DOHH2 (cell line): ENCODE measurements at regions not wholly inside any gene's neighbourhood (a gene's known extent, or its start where the extent isn't known, plus 50 kb on each side); places are given as distances from the start of the nearest gene placed in this dataset.

ENCODE experiments used
- H3F3A ChIP-seq: fragments of 200-600 bp; sonication (generic), shearing (Covaris generic); 2 replicates; pipeline ENCODE4 v1.6.0; 2016; ENCODE audit warnings: antibody characterized with exemption, mild to moderate bottlenecking; ENCODE audit not compliant: control insufficient read depth, insufficient read depth
- H3K27ac ChIP-seq: fragments of 200-600 bp; sonication (generic); 2 replicates; pipeline ENCODE4 v1.5.1; 2014; ENCODE audit warnings: low read depth, mild to moderate bottlenecking, low read length, moderate library complexity
- H3K27me3 ChIP-seq: fragments of 200-600 bp; sonication (generic); 2 replicates; pipeline ENCODE4 v1.6.1; 2014; ENCODE audit warnings: mild to moderate bottlenecking, low read length, mixed read lengths; ENCODE audit not compliant: control insufficient read depth
- H3K36me3 ChIP-seq: fragments of 200-600 bp; sonication (generic); 2 replicates; pipeline ENCODE4 v1.6.1; 2014; ENCODE audit warnings: mild to moderate bottlenecking, low read length, moderate library complexity, mixed read lengths; ENCODE audit not compliant: control insufficient read depth
- H3K4me1 ChIP-seq: fragments of 200-600 bp; sonication (generic); 2 replicates; pipeline ENCODE4 v1.6.1; 2014; ENCODE audit warnings: mild to moderate bottlenecking, low read length, mixed read lengths; ENCODE audit not compliant: control insufficient read depth
- H3K4me2 ChIP-seq: fragments of 200-600 bp; sonication (generic); 2 replicates; pipeline ENCODE4 v1.6.0; 2014; ENCODE audit warnings: mild to moderate bottlenecking, low read length, moderate library complexity
- H3K4me3 ChIP-seq: fragments of 200-600 bp; sonication (generic); 2 replicates; pipeline ENCODE4 v1.5.1; 2014; ENCODE audit warnings: mild to moderate bottlenecking, low read length, mixed read lengths
- H3K79me2 ChIP-seq: fragments of 200-600 bp; sonication (generic); 2 replicates; pipeline ENCODE4 v1.6.1; 2014; ENCODE audit warnings: mild to moderate bottlenecking, low read length, mixed read lengths; ENCODE audit not compliant: control insufficient read depth
- H3K9me2 ChIP-seq: fragments of 200-600 bp; sonication (generic); replicated peaks from 2 replicates; pipeline ENCODE4 v1.6.1; 2014; ENCODE audit warnings: mild to moderate bottlenecking, low read length, mixed read lengths; ENCODE audit not compliant: control insufficient read depth
- H3K9me3 ChIP-seq: fragments of 200-600 bp; sonication (generic); 2 replicates; pipeline ENCODE4 v1.6.1; 2014; ENCODE audit warnings: antibody characterized with exemption, low read length, mixed read lengths; ENCODE audit not compliant: control insufficient read depth, insufficient read depth
- H4K20me1 ChIP-seq: fragments of 200-600 bp; sonication (generic); 2 replicates; pipeline ENCODE4 v1.6.0; 2014; ENCODE audit warnings: low read depth, mild to moderate bottlenecking, antibody characterized with exemption, low read length, moderate library complexity; ENCODE audit not compliant: control insufficient read depth, insufficient read depth
- EZH2phosphoT487 ChIP-seq: fragments of 200-600 bp; sonication (generic); IDR thresholded peaks from 2 replicates; pipeline ENCODE4 v1.6.1; 2017; ENCODE audit warnings: borderline replicate concordance, mild to moderate bottlenecking, antibody characterized with exemption, low read length, moderate library complexity, mixed read lengths
- TF ChIP-seq, protein P1 (sequence below): fragments of 200-600 bp; sonication (generic); IDR thresholded peaks from one replicate; pipeline ENCODE4 v1.5.1; 2014; ENCODE audit warnings: antibody characterized with exemption, mild to moderate bottlenecking, low read depth, low read length; ENCODE audit not compliant: poor library complexity, severe bottlenecking

DNA sequence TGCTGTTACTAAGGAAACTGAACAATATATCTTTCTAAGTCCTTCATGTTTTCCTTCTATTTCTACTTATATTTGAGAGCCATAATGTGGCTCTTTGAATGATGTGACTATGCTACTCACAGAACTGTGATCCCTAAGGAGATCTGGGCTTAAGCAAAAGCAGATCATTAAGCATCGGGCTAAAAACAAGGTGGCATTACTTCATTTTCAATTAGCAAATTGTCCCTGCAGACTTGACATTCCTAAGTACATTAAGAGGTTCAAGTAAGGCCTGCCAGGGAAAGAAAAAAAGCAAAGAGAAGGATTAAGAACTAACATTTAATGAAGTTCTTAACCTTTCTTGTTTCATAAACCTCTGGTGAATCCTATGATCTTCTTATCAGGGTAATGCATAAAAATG, 447.6 kb downstream of the PDGFC start:
- no peak overlapping the region for H3K4me2 ChIP-seq
- no peaks in the 10 kb centered on the region for H4K20me1 ChIP-seq
- no peaks in the 10 kb centered on the region for H3F3A ChIP-seq
- H3K79me2 ChIP-seq: no peaks in the 10 kb centered on the region
- H3K27me3 ChIP-seq: no peaks in the 10 kb centered on the region
- TF ChIP-seq EZH2phosphoT487: no peak
- no peaks in the 10 kb centered on the region for H3K9me2 ChIP-seq
- no peaks in the 10 kb centered on the region for H3K4me1 ChIP-seq
- no peaks in the 10 kb centered on the region for H3K9me3 ChIP-seq
- H3K36me3 ChIP-seq: no peaks in the 10 kb centered on the region
- H3K4me3 ChIP-seq: no peak overlapping the region
- H3K27ac ChIP-seq: no peak overlapping the region

DNA sequence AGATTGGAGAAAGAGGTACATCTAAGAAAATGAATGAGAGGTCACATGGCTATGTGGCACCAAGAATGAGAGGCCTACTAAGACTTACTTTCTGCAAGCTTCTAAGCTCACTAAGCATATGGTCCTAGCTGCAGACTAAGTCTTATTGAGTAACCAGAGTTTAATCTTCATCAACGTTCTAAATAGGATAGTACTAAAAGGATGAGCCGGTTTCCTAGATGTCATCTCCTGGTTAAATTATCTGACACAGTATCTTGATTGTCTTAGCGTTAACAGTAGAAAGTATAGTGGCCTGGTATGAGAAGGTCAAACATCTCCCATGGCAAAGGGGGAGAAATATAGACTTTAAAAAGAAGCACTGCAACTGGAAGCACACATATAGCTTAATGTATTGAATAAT, 448.1 kb downstream of the PDGFC start:
- Histone ChIP-seq H3K79me2 (no peaks in the 10 kb centered on the region), H3K9me2 (no peaks in the 10 kb centered on the region; the same call in 1 of the 2 replicates), H4K20me1 (no peaks in the 10 kb centered on the region), H3K4me1 (no peaks in the 10 kb centered on the region), H3K27ac (no peak overlapping the region), H3K27me3 (no peaks in the 10 kb centered on the region), H3K9me3 (no peaks in the 10 kb centered on the region), H3K4me2 (no peak overlapping the region), H3F3A (no peaks in the 10 kb centered on the region), H3K4me3 (no peak overlapping the region), H3K36me3 (no peaks in the 10 kb centered on the region)
- TF ChIP-seq, protein P1, sequence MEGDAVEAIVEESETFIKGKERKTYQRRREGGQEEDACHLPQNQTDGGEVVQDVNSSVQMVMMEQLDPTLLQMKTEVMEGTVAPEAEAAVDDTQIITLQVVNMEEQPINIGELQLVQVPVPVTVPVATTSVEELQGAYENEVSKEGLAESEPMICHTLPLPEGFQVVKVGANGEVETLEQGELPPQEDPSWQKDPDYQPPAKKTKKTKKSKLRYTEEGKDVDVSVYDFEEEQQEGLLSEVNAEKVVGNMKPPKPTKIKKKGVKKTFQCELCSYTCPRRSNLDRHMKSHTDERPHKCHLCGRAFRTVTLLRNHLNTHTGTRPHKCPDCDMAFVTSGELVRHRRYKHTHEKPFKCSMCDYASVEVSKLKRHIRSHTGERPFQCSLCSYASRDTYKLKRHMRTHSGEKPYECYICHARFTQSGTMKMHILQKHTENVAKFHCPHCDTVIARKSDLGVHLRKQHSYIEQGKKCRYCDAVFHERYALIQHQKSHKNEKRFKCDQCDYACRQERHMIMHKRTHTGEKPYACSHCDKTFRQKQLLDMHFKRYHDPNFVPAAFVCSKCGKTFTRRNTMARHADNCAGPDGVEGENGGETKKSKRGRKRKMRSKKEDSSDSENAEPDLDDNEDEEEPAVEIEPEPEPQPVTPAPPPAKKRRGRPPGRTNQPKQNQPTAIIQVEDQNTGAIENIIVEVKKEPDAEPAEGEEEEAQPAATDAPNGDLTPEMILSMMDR: no peak
- no peak for TF ChIP-seq EZH2phosphoT487

GRCh38 chr4:156521631-156522030, 450.0 kb downstream of the PDGFC start:
- no peaks in the 10 kb centered on the region for H3F3A ChIP-seq
- TF ChIP-seq, protein P1: no peak
- TF ChIP-seq EZH2phosphoT487: no peak
- H4K20me1 ChIP-seq: no peaks in the 10 kb centered on the region
- no peak overlapping the region for H3K4me3 ChIP-seq
- no peaks in the 10 kb centered on the region for H3K27me3 ChIP-seq
- H3K9me3 ChIP-seq: no peaks in the 10 kb centered on the region
- no peaks in the 10 kb centered on the region for H3K36me3 ChIP-seq
- H3K27ac ChIP-seq: no peak overlapping the region
- no peaks in the 10 kb centered on the region for H3K4me1 ChIP-seq
- no peak overlapping the region for H3K4me2 ChIP-seq
- no peaks in the 10 kb centered on the region; the same call in 1 of the 2 replicates for H3K9me2 ChIP-seq
- H3K79me2 ChIP-seq: no peaks in the 10 kb centered on the region

GRCh38 chr4:156517956-156518355, 453.6 kb downstream of the PDGFC start:
- no peak overlapping the region for H3K4me3 ChIP-seq
- no peak overlapping the region for H3K27ac ChIP-seq
- H3K9me3 ChIP-seq: no peaks in the 10 kb centered on the region
- no peaks in the 10 kb centered on the region; the same call in 1 of the 2 replicates for H3K9me2 ChIP-seq
- no peaks in the 10 kb centered on the region for H3K4me1 ChIP-seq
- H3K36me3 ChIP-seq: no peaks in the 10 kb centered on the region
- no peaks in the 10 kb centered on the region for H3K79me2 ChIP-seq
- H3K4me2 ChIP-seq: no peak overlapping the region
- TF ChIP-seq EZH2phosphoT487: no peak
- TF ChIP-seq, protein P1: no peak
- H3F3A ChIP-seq: no peaks in the 10 kb centered on the region
- H4K20me1 ChIP-seq: no peaks in the 10 kb centered on the region
- H3K27me3 ChIP-seq: no peaks in the 10 kb centered on the region
